Dendritic cell treated with granulocyte-macrophage colony-stimulating factor and Interleukin-4, amounts not matched to agents 40 ng/mL and 50 ng/mL, for 4 days (primary cell): ENCODE measurements at regions not wholly inside any gene's neighbourhood (a gene's known extent, or its start where the extent isn't known, plus 50 kb on each side); places are given as distances from the start of the nearest gene placed in this dataset.

ENCODE experiments used
- H3K27ac Mint-ChIP-seq: one replicate; pipeline ENCODE4 v1.8.0; 2022; ENCODE audit warnings: mild to moderate bottlenecking, mixed read lengths
- H3K27me3 Mint-ChIP-seq: one replicate; pipeline ENCODE4 v1.8.0; 2022; ENCODE audit warnings: mild to moderate bottlenecking, mixed read lengths
- H3K36me3 Mint-ChIP-seq: one replicate; pipeline ENCODE4 v1.8.0; 2022; ENCODE audit warnings: low read depth, mixed read lengths
- H3K4me1 Mint-ChIP-seq: one replicate; pipeline ENCODE4 v1.8.0; 2022; ENCODE audit warnings: low read depth, mixed read lengths
- H3K4me3 Mint-ChIP-seq: one replicate; pipeline ENCODE4 v1.8.0; 2022; ENCODE audit warnings: mild to moderate bottlenecking, moderate library complexity, mixed read lengths
- H3K9me3 Mint-ChIP-seq: one replicate; pipeline ENCODE4 v1.8.0; 2022; ENCODE audit warnings: mixed read lengths
- intact Hi-C: fragments of 100-400 bp; cut with micrococcal nuclease; formaldehyde crosslinking; loops from one replicate; pipeline ENCODE4 v1.15.0; 2022

DNA sequence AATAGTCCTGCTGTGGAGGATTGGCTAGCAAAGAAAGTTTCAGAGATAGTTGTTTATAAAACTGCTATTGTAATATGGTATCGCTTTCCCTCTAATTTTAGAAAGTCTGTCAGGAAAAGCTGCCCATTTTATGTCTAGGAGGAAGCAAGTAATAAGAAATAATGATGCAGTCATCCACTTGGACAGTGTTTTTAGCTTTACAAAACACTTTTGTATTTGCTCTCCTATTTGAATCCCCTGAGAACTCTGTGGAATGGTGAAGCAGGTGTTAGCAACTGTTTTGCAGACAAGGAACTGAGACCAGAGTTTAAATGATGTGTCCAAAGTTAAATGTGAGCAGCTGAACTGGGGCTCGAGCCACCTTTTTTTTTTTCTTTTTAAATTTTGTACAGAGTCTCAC is 455.8 kb downstream of the XPNPEP1 start:
- no peak overlapping the region for H3K4me3 Mint-ChIP-seq
- no peaks in the 10 kb centered on the region for H3K9me3 Mint-ChIP-seq
- H3K4me1 Mint-ChIP-seq: no peaks in the 10 kb centered on the region
- H3K27ac Mint-ChIP-seq: no peak overlapping the region
- H3K27me3 Mint-ChIP-seq: no peaks in the 10 kb centered on the region
- no peaks in the 10 kb centered on the region for H3K36me3 Mint-ChIP-seq
- intact Hi-C loops: no loop called here

DNA sequence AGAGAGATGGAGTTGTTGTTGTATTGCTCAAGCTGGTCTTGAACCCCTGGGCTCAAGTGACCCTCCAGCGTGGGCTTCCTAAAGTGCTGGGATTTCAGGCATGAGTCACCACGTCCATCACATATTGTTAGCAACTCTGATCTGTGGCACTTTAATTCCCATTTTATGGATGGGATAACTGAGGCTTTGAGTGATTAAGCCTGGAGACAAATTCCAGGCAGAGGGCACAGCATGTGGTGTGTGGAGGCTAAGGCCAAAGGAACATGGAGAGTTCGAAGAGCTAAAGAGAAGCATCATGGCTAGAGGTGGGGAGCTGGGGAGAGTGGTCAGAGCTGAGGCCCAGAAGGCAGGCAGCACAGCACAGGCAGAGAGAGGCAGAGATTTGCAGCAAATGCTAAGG is 458.4 kb downstream of the XPNPEP1 start:
- Mint-ChIP-seq H3K27ac (no peak overlapping the region), H3K36me3 (no peaks in the 10 kb centered on the region), H3K9me3 (no peaks in the 10 kb centered on the region), H3K27me3 (no peaks in the 10 kb centered on the region), H3K4me1 (no peaks in the 10 kb centered on the region), H3K4me3 (no peak overlapping the region)
- intact Hi-C loops: no loop called here

DNA sequence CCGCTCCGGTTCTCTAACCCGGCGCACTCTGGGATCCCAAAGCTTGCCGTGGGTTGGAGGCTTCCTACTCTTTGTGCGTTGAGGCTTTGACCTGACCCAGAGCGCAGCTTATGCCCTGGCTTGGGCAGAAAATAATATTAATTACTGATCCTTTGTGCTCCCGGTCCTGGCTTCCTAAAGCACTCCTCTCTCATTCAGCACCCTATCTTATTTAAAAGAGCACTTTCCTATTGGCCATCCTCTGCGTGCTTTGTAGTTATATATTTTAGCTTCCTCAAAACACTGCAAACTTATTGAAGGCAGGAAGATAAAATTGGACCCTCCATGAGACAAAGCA is 466.0 kb downstream of the XPNPEP1 start:
- no peaks in the 10 kb centered on the region for H3K9me3 Mint-ChIP-seq
- no peak overlapping the region for H3K4me3 Mint-ChIP-seq
- H3K4me1 Mint-ChIP-seq: no peaks in the 10 kb centered on the region
- peaks cover 21% of the 10 kb centered on the region for H3K27me3 Mint-ChIP-seq
- no peaks in the 10 kb centered on the region for H3K36me3 Mint-ChIP-seq
- intact Hi-C loops: no loop called here
- H3K27ac Mint-ChIP-seq: no peak overlapping the region

DNA sequence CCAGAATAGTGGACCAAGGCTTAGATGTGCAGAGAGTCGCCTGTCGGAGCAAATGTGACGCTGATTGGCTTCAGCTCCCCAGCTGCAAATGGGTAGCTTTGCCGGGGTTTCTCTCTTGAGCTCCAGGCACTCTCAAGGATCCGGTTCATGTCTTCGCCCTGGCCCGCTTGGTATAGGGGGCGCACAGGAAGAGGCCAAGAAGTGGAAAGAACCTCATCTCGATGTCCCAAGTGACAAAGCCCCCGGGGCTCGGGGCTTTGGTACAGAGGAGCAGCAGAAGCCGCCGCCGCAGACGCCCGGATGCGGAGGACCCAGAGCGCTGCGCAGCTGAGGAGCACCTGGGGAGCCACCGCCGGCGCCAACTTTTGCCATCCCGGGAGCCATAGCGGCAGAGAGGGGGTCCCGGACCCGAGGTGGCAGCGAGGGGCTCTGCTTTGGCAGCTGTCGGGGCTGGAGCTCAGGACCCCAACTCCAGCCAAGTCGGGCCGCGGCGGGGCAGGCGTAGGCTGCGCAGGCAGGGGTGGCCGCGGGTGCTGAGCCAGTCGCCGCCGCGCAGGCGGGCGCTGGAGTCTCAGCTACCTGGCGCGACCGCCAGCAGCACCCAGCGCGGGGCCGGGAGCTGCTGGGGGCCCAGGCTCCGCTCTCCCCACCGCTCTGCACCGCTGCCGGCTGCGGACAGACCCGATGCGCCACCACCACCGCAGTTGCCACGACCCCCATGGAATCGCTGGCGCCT is 466.6 kb downstream of the XPNPEP1 start:
- intact Hi-C loops: no loop called here
- Mint-ChIP-seq H3K27ac (no peak overlapping the region), H3K9me3 (no peaks in the 10 kb centered on the region), H3K36me3 (no peaks in the 10 kb centered on the region), H3K4me1 (no peaks in the 10 kb centered on the region), H3K4me3 (no peak overlapping the region), H3K27me3 (peaks cover 21% of the 10 kb centered on the region)

DNA sequence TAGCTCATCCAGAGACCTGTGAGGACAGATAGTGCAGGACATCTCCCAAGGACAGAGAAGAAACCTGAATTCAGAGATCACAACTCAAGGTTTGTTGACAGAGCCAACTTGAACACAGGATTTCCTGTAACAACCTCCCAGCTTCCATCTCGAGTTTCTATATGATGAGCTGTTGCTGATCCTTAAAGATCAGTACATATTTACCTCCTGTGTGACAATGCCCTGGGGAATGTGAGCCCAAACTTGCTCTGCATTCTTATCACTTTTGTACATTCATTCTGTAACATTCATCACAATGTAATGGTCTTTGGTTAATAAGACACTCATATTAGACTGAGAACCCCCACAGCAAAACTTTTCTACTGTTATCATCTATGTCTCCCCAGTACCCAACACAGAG is 468.6 kb downstream of the XPNPEP1 start:
- intact Hi-C loops: no loop called here
- H3K9me3 Mint-ChIP-seq: no peaks in the 10 kb centered on the region
- H3K4me3 Mint-ChIP-seq: no peak overlapping the region
- H3K27me3 Mint-ChIP-seq: peaks cover 21% of the 10 kb centered on the region
- H3K4me1 Mint-ChIP-seq: no peaks in the 10 kb centered on the region
- no peaks in the 10 kb centered on the region for H3K36me3 Mint-ChIP-seq
- no peak overlapping the region for H3K27ac Mint-ChIP-seq

DNA sequence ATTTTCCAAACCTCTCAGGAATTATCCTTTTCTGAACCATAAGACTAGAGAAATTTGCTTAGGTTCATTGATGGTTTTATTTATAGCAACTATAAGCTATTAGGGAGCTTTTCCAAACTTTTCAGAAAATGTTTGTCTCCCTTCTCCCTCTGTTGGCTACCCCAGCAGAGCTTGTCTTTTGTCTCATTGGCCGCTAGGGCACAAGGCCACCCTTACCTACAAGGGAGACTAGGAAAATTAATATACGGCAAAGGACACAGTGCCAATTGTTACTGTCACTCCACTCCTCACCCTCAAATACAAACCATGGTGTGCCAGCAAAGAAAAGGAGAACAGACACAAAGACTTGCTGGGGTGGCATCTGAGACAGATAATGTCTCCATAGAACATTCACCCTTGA is 471.4 kb downstream of the XPNPEP1 start:
- no peak overlapping the region for H3K27ac Mint-ChIP-seq
- no peaks in the 10 kb centered on the region for H3K4me1 Mint-ChIP-seq
- H3K9me3 Mint-ChIP-seq: no peaks in the 10 kb centered on the region
- no peaks in the 10 kb centered on the region for H3K36me3 Mint-ChIP-seq
- H3K4me3 Mint-ChIP-seq: no peak overlapping the region
- H3K27me3 Mint-ChIP-seq: peaks cover 14% of the 10 kb centered on the region
- intact Hi-C loops: no loop called here

DNA sequence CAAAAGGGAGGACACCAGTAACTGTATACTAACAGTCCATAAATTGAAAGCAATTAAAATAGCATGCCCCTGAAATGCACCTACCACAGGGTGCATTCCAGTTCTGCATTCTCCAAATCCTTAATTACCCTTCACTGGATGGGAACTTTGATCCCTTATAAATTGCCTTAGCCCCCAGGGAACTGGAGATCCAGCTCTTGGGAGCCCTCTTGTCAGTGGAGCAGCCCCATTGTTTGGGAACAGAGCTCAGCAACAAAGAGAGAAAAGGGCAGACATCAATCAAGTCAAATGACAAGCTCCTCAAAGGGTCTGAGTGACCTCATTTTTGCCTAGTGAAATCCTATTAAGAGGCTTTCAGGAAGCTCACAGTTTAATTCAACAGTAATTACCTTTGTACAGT is 472.6 kb downstream of the XPNPEP1 start:
- no peak overlapping the region for H3K4me3 Mint-ChIP-seq
- H3K36me3 Mint-ChIP-seq: no peaks in the 10 kb centered on the region
- peaks cover 2% of the 10 kb centered on the region for H3K27me3 Mint-ChIP-seq

DNA sequence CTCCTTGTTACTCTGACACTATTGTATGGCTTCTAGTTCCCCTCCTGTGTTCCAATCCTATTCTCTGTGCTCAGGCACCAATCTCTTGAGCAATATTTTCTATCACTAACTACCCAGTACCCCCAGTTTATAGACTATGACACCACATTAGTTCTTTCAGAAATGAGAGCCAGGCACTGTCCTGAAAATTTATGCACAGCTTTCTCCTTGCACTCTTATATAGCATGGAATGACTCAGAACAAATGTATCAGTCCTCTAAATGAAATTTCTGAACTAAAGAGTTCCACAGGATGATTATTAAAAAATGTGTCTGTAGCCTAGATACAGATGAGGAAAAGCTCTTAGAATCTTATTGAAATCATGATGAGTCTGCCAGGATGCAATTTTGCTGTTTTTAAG is 489.9 kb downstream of the XPNPEP1 start:
- Mint-ChIP-seq H3K4me1 (no peaks in the 10 kb centered on the region), H3K27ac (no peak overlapping the region), H3K27me3 (no peaks in the 10 kb centered on the region), H3K4me3 (no peak overlapping the region), H3K9me3 (no peaks in the 10 kb centered on the region), H3K36me3 (no peaks in the 10 kb centered on the region)
- intact Hi-C loops: no loop called here

More for the DNA sequence above, 472.6 kb downstream of the XPNPEP1 start:
- H3K4me1 Mint-ChIP-seq: no peaks in the 10 kb centered on the region
- H3K27ac Mint-ChIP-seq: no peak overlapping the region
- no peaks in the 10 kb centered on the region for H3K9me3 Mint-ChIP-seq
- intact Hi-C loops: no loop called here

DNA sequence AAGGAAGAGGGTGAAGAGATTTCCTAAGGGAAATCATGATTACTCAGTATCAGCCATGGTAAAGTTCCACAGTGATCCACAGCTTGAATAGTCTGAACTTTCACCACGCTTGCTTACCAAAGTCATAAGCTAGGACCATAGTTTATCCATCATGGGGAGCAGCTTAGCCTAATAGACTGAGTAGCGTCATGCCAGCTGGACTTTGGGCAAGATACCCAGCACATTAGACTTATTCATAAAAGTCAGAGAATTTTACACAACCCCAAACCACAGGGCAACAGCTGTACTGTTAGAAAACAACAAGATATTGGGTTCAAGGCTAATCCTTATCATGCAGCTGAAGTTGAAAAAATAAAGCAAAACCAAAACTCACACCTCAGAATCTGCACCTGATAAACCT is 491.0 kb downstream of the XPNPEP1 start:
- Mint-ChIP-seq H3K27me3 (no peaks in the 10 kb centered on the region), H3K4me1 (no peaks in the 10 kb centered on the region), H3K36me3 (no peaks in the 10 kb centered on the region), H3K4me3 (no peak overlapping the region), H3K27ac (no peak overlapping the region), H3K9me3 (no peaks in the 10 kb centered on the region)
- intact Hi-C loops: no loop called here

DNA sequence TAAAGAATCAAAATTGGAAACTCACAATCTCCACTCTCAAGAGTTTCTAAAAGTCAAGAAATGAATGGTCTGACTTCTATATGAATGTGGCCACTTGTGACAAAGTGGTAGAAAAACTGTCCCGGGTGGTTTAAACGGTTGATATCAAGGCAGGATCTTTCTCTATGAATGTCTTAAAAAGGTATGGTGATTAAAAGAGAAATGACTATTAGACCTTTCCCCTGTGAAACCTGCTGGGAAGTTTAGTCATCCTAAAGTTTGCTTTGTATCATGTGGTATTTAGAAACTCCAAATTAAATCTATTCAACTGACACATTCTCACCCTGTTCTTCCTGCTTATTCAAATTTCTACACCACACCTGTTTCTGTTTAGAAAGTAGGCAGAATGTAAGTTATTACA is 492.5 kb downstream of the XPNPEP1 start:
- H3K36me3 Mint-ChIP-seq: no peaks in the 10 kb centered on the region
- no peak overlapping the region for H3K27ac Mint-ChIP-seq
- H3K4me1 Mint-ChIP-seq: no peaks in the 10 kb centered on the region
- intact Hi-C loops: no loop called here
- H3K27me3 Mint-ChIP-seq: no peaks in the 10 kb centered on the region
- H3K9me3 Mint-ChIP-seq: no peaks in the 10 kb centered on the region
- H3K4me3 Mint-ChIP-seq: no peak overlapping the region

DNA sequence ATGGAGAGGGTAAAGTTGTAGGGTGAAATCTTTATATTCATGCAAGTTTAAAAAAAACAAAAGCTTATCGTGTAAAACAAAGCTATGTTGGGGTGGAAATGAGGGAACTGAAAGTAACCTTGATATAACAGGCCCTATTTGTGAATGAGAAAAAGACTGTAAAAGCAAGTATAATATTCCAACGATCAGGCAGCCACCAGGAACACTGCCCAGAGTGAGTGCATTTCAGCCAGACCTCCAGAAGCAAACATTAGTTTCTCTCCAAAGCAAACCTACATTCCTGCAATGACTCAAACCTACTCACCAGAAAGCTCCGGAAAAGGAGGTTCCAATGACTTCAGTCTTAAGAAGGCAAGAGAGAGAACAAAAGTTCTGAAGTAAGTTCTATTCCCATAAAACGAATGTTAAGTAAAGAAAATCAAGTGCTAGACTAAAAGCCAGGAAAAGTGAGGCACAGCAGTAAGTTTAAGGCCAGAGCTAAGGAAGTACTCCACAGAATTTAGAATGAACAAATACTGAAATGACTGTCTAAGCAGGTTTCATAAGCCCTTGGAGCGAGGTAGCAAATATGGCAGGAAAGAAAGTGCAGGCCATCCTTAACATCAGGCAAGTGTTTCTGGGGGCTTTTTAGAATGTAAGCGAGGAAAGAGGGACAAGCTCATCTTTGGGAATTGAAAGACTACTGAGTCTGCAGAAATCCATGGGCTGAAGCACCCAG is 493.1 kb downstream of the XPNPEP1 start:
- no peaks in the 10 kb centered on the region for H3K9me3 Mint-ChIP-seq
- no peaks in the 10 kb centered on the region for H3K36me3 Mint-ChIP-seq
- no peak overlapping the region for H3K27ac Mint-ChIP-seq
- H3K27me3 Mint-ChIP-seq: no peaks in the 10 kb centered on the region
- no peak overlapping the region for H3K4me3 Mint-ChIP-seq
- intact Hi-C loops: no loop called here
- H3K4me1 Mint-ChIP-seq: no peaks in the 10 kb centered on the region

DNA sequence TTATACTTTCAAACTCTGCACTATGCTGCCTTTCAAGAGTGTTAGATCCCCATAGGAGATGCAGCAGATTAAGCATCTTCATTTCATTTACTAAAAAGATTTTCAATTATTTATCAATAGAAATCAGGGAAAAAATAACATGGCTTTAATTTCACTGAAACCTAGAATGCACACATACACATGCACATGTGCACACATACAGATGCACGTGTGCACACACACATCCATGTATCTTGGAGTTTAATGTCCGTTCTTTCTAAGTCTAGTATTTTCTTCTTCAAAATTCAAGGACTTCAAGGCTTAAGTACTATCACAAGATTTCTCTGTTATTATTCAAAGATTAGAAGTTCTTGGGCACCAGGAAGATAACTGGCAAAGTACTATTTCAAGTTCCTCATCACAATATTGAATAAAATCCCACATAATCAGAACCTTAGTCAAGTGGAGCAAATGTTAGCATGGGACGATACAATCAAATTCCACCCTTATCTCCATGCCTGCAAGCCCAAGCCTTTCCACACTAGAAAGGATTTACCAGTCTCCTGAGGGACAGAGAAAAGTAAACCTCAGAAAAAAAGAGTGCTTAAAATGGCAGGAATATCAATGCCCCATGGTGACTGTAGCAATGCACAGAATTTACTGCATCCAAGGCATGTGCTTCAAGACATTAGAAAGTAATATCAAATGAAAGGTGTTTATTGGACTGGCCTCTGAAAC is 494.4 kb downstream of the XPNPEP1 start:
- Mint-ChIP-seq H3K27ac (no peak overlapping the region), H3K36me3 (no peaks in the 10 kb centered on the region), H3K9me3 (no peaks in the 10 kb centered on the region), H3K27me3 (no peaks in the 10 kb centered on the region), H3K4me3 (no peak overlapping the region), H3K4me1 (no peaks in the 10 kb centered on the region)
- intact Hi-C loops: no loop called here

DNA sequence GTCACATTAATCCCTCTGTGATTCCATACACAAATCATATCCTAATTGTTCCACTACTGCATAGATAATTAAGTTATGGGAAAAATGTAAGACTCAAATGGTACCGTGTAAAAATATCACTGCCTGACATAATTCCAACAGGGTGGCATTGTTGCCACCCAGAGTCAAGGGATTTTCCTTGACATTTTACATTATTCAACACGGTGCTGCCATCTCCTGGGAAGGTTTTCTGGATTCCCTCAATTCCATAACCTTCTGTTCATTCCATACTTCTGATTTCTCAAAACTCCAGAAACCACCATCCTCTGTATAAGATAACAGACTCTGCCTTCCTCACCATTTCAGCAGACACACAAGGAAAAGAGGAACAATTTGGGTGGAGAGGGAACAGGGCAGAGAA is 495.9 kb downstream of the XPNPEP1 start:
- Mint-ChIP-seq H3K27me3 (no peaks in the 10 kb centered on the region), H3K27ac (no peak overlapping the region), H3K4me3 (no peak overlapping the region), H3K36me3 (no peaks in the 10 kb centered on the region), H3K9me3 (no peaks in the 10 kb centered on the region), H3K4me1 (no peaks in the 10 kb centered on the region)
- intact Hi-C loops: no loop called here

DNA sequence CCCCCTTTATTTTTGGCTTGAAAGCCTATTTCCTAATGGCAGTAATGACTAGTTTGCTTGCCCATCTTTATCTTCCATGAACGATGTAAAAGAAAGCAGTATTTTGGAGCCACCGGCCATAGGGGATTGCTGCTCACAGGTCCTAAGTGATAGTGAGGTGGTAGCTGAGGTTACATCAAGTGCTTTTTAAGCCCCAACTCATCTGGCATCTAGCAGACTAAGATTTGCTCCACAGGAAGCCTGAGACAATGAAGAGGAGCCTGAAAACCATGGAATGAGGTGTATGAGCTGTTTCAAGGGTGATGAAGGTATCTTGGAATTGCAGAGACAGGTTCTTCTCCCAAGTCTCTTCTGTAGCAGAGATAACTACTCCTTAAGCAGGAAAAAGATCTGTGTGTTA is 496.3 kb downstream of the XPNPEP1 start:
- Mint-ChIP-seq H3K9me3 (no peaks in the 10 kb centered on the region), H3K27ac (no peak overlapping the region), H3K4me3 (no peak overlapping the region), H3K4me1 (no peaks in the 10 kb centered on the region), H3K36me3 (no peaks in the 10 kb centered on the region), H3K27me3 (no peaks in the 10 kb centered on the region)
- intact Hi-C loops: no loop called here
